ENCODE measurements at regions not wholly inside any gene's neighbourhood (a gene's known extent, or its start where the extent isn't known, plus 50 kb on each side); places are given as distances from the start of the nearest gene placed in this dataset.

- no peak overlapping the region for H3K4me3 ChIP-seq (ENCODE audit: low read depth, low read length)
- DNase-seq (ENCODE audit: low read depth), result peak; percentile 58
- TF ChIP-seq CTCF (IDR thresholded peaks at IDR 0.05; ENCODE audit: low read depth, low read length, missing control alignments), result peak; percentile 49
- in situ Hi-C loops (cut with HindIII; ENCODE audit: low sequenced_read_pairs), result loop anchor here (25.0 kb wide), 1 partner anchor 175 kb away; no protein-coding TSS in a partner anchor
Observed at GRCh38 chr21:17387030-17387617, 125.7 kb upstream of the CXADR start.

GRCh38 chr21:17388226-17388625 is 124.6 kb upstream of the CXADR start:
- in situ Hi-C loops (cut with HindIII; ENCODE audit: low sequenced_read_pairs), result loop anchor here (25.0 kb wide), 1 partner anchor 174 kb away; no protein-coding TSS in a partner anchor
- no peak for DNase-seq (ENCODE audit: low read depth)
- no peak for TF ChIP-seq CTCF (IDR thresholded peaks at IDR 0.05; ENCODE audit: low read depth, low read length, missing control alignments)
- no peak overlapping the region for H3K4me3 ChIP-seq (ENCODE audit: low read depth, low read length)

- in situ Hi-C loops (cut with HindIII; ENCODE audit: low sequenced_read_pairs), result loop anchor here (25.0 kb wide), 1 partner anchor 173 kb away; no protein-coding TSS in a partner anchor
- no peak for DNase-seq (ENCODE audit: low read depth)
- no peak for TF ChIP-seq CTCF (IDR thresholded peaks at IDR 0.05; ENCODE audit: low read depth, low read length, missing control alignments)
- no peak overlapping the region for H3K4me3 ChIP-seq (ENCODE audit: low read depth, low read length)
Observed at GRCh38 chr21:17389311-17389710, 123.5 kb upstream of the CXADR start.

DNA sequence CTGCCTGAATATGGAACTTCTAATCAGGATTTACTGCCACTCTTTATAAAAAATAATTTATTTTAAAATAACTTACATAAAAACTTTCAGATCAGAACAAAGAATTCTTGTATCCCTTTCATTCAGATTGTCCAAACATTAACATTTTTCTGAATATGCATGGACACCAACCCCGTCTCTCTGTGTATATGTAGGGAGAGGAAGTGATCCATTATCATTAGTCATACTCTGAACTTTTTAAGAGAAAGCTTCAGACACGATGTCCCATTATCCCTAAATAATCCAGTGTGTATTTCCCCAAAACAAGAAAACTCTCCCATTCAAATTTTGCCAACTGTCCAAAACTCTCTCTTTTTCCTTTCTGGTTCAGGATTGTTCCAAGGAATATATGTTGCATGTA is 122.3 kb upstream of the CXADR start:
- H3K4me3 ChIP-seq (ENCODE audit: low read depth, low read length), result no peak overlapping the region
- DNase-seq (ENCODE audit: low read depth), result no peak
- in situ Hi-C loops (cut with HindIII; ENCODE audit: low sequenced_read_pairs), result loop anchor here (25.0 kb wide), 1 partner anchor 172 kb away; no protein-coding TSS in a partner anchor
- no peak for TF ChIP-seq CTCF (IDR thresholded peaks at IDR 0.05; ENCODE audit: low read depth, low read length, missing control alignments)

DNA sequence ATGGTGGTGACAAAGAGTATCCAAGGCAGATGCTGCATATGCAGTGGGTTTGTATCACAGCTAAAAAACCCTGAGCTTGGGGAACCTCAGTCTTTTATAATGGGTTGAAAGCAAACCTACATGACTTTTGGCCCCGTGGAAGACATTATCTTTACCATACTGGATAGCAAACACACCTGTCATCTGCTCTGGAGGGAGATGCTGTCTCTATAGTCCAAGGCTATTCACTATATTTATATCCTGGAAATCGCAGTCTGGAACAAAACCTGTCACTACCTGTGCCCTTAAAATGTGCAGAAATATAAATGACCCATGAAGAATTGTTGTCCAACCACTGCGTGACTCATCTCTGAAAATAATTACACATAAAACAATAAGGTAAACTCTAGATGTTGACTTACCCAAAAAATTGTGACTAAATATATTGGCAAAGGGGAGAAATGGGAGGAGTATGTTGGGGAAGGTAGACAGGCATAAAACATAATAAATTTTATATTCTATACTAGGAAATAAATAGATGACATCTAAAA is 121.0 kb upstream of the CXADR start:
- no peak overlapping the region for H3K4me3 ChIP-seq (ENCODE audit: low read depth, low read length)
- no peak for DNase-seq (ENCODE audit: low read depth)
- TF ChIP-seq CTCF (IDR thresholded peaks at IDR 0.05; ENCODE audit: low read depth, low read length, missing control alignments), result no peak
- in situ Hi-C loops (cut with HindIII; ENCODE audit: low sequenced_read_pairs), result loop anchor here (25.0 kb wide), 1 partner anchor 170 kb away; no protein-coding TSS in a partner anchor

GRCh38 chr21:17393413-17393812 is 119.4 kb upstream of the CXADR start:
- in situ Hi-C loops (cut with HindIII; ENCODE audit: low sequenced_read_pairs), result loop anchor here (25.0 kb wide), 1 partner anchor 169 kb away; no protein-coding TSS in a partner anchor
- no peak for TF ChIP-seq CTCF (IDR thresholded peaks at IDR 0.05; ENCODE audit: low read depth, low read length, missing control alignments)
- DNase-seq (ENCODE audit: low read depth), result no peak
- H3K4me3 ChIP-seq (ENCODE audit: low read depth, low read length), result no peak overlapping the region

All from astrocyte of the cerebellum (primary cell).